Activated CD8-positive, alpha-beta memory T cell treated with anti-CD3 and anti-CD28 coated beads, Interleukin-2, amount 10 ng/mL, durations not matched to agents 7 days and 5 days (primary cell): ENCODE measurements at regions not wholly inside any gene's neighbourhood (a gene's known extent, or its start where the extent isn't known, plus 50 kb on each side); places are given as distances from the start of the nearest gene placed in this dataset.

Experiments used
- ATAC-seq: fragments of 150-1000 bp; cut with Tn5 transposase; one replicate; pipeline ENCODE4 v1.10.0; 2021; ENCODE audit warnings: moderate library complexity
- CTCF ChIA-PET: fragments of 350-600 bp; sonication (Branson Sonifier 250); formaldehyde crosslinking; loops from one replicate; lab custom pipeline; 2021; ENCODE audit warnings: antibody characterized with exemption; lab: Charles Lee
- DNase-seq: peaks from one replicate; pipeline ENCODE4 v3.0.0-alpha.2; 2020
- H3K27ac Mint-ChIP-seq: one replicate; pipeline ENCODE4 v1.8.0; 2021; ENCODE audit warnings: mild to moderate bottlenecking, mixed read lengths
- H3K27me3 Mint-ChIP-seq: one replicate; pipeline ENCODE4 v1.8.0; 2021; ENCODE audit warnings: mixed read lengths
- H3K36me3 Mint-ChIP-seq: one replicate; pipeline ENCODE4 v1.8.0; 2021; ENCODE audit warnings: mild to moderate bottlenecking, mixed read lengths
- H3K4me1 Mint-ChIP-seq: one replicate; pipeline ENCODE4 v1.8.0; 2021; ENCODE audit warnings: mixed read lengths
- H3K4me3 Mint-ChIP-seq: one replicate; pipeline ENCODE4 v1.8.0; 2021; ENCODE audit warnings: mild to moderate bottlenecking, moderate library complexity, mixed read lengths
- H3K9me3 Mint-ChIP-seq: one replicate; pipeline ENCODE4 v1.8.0; 2022; ENCODE audit warnings: low read depth, mixed read lengths

- Mint-ChIP-seq H3K27me3 (no peaks in the 10 kb centered on the region), H3K27ac (no peak overlapping the region), H3K4me3 (no peak overlapping the region), H3K36me3 (no peaks in the 10 kb centered on the region), H3K9me3 (peaks cover 7% of the 10 kb centered on the region), H3K4me1 (no peaks in the 10 kb centered on the region)
- ATAC-seq (no peak), DNase-seq (no peak)
- CTCF ChIA-PET, result no interaction called here
These were observed 57.5 kb upstream of the C14orf180 start for GRCh38 chr14:104521816-104522745.

- CTCF ChIA-PET, result no interaction called here
- ATAC-seq (no peak), DNase-seq (no peak)
These were observed 56.5 kb upstream of the C14orf180 start for GRCh38 chr14:104522926-104523545.

GRCh38 chr14:104523546-104523935, 56.0 kb upstream of the C14orf180 start:
- peaks cover 16% of the 10 kb centered on the region for H3K9me3 Mint-ChIP-seq
- CTCF ChIA-PET, result no interaction called here
- H3K27ac Mint-ChIP-seq, result no peak overlapping the region
- ATAC-seq, result no peak
- no peak for DNase-seq
- H3K4me1 Mint-ChIP-seq, result no peaks in the 10 kb centered on the region
- H3K36me3 Mint-ChIP-seq, result no peaks in the 10 kb centered on the region
- H3K4me3 Mint-ChIP-seq, result no peak overlapping the region
- no peaks in the 10 kb centered on the region for H3K27me3 Mint-ChIP-seq

More at GRCh38 chr14:104522926-104523545, 56.5 kb upstream of the C14orf180 start:
- no peaks in the 10 kb centered on the region for H3K4me1 Mint-ChIP-seq
- peaks cover 14% of the 10 kb centered on the region for H3K9me3 Mint-ChIP-seq
- H3K27ac Mint-ChIP-seq, result no peak overlapping the region
- H3K4me3 Mint-ChIP-seq, result no peak overlapping the region
- H3K27me3 Mint-ChIP-seq, result no peaks in the 10 kb centered on the region
- no peaks in the 10 kb centered on the region for H3K36me3 Mint-ChIP-seq

- CTCF ChIA-PET, result no interaction called here
- H3K36me3 Mint-ChIP-seq, result no peaks in the 10 kb centered on the region
- ATAC-seq (no peak), DNase-seq (no peak)
- H3K27ac Mint-ChIP-seq, result no peak overlapping the region
- no peaks in the 10 kb centered on the region for H3K4me1 Mint-ChIP-seq
- H3K9me3 Mint-ChIP-seq, result peaks cover 16% of the 10 kb centered on the region
- H3K4me3 Mint-ChIP-seq, result no peak overlapping the region
- H3K27me3 Mint-ChIP-seq, result no peaks in the 10 kb centered on the region
These were observed 54.8 kb upstream of the C14orf180 start for GRCh38 chr14:104524726-104525125.

- CTCF ChIA-PET, result no interaction called here
- DNase-seq (no peak), ATAC-seq (no peak)
- Mint-ChIP-seq H3K27ac (no peak overlapping the region), H3K27me3 (no peaks in the 10 kb centered on the region), H3K4me1 (no peaks in the 10 kb centered on the region), H3K36me3 (no peaks in the 10 kb centered on the region), H3K4me3 (no peak overlapping the region), H3K9me3 (peaks cover 16% of the 10 kb centered on the region)
These were observed 52.6 kb upstream of the C14orf180 start for GRCh38 chr14:104526723-104527645.

- H3K4me1 Mint-ChIP-seq, result no peaks in the 10 kb centered on the region
- ATAC-seq (no peak), DNase-seq (no peak)
- no peak overlapping the region for H3K4me3 Mint-ChIP-seq
- no peaks in the 10 kb centered on the region for H3K36me3 Mint-ChIP-seq
- no peak overlapping the region for H3K27ac Mint-ChIP-seq
- peaks cover 16% of the 10 kb centered on the region for H3K9me3 Mint-ChIP-seq
- H3K27me3 Mint-ChIP-seq, result no peaks in the 10 kb centered on the region
- CTCF ChIA-PET, result no interaction called here
These were observed 51.6 kb upstream of the C14orf180 start for GRCh38 chr14:104527857-104528459.

DNA sequence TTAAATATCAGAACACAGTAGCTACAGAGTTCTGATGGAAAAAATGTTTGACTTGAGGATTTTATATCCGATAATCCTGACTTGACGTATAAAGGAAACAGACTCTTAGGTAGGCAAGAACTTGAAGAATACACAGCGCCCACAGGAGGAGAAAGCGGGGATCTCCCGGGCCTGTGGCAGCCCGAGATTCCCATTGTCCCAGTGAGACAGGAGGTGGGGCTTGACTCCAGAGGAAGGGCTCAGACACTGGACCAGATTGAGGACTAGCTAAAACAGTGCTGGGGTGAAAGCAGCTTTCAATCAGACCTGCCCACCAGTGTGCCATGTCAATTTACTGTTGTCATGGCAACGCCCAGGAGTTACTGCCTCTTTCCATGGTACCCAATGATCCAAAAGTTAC, 51.1 kb upstream of the C14orf180 start:
- Mint-ChIP-seq H3K36me3 (no peaks in the 10 kb centered on the region), H3K9me3 (peaks cover 16% of the 10 kb centered on the region), H3K4me3 (no peak overlapping the region), H3K27ac (no peak overlapping the region), H3K27me3 (no peaks in the 10 kb centered on the region), H3K4me1 (no peaks in the 10 kb centered on the region)
- no peak for DNase-seq
- CTCF ChIA-PET, result no interaction called here
- ATAC-seq, result no peak
